GM23338 (cell line): ENCODE measurements at regions not wholly inside any gene's neighbourhood (a gene's known extent, or its start where the extent isn't known, plus 50 kb on each side); places are given as distances from the start of the nearest gene placed in this dataset.

Experiments
- CREB1 ChIP-seq: fragments of 250-450 bp; sonication (Bioruptor Pico); IDR thresholded peaks from 2 replicates; pipeline ENCODE4 v1.5.0; 2020; ENCODE audit warnings: low read depth, mild to moderate bottlenecking, moderate library complexity
- CTCF ChIP-seq, 2 experiments: fragments of 200-600 bp in 1 of 2; sonication (generic) in 1 of 2; conservative IDR thresholded peaks; 2 replicates each; pipeline versions ENCODE4 v1.5.1 to v1.6.1; 2016 to 2017; ENCODE audit warnings: antibody characterized with exemption in 2 of 2, low read depth in 2 of 2, mild to moderate bottlenecking in 2 of 2, moderate library complexity in 1 of 2
- EZH2 ChIP-seq: fragments of 200-600 bp; sonication (generic); IDR thresholded peaks from one replicate; pipeline ENCODE4 v1.8.0; 2017; ENCODE audit warnings: antibody characterized with exemption, mild to moderate bottlenecking, low read depth; ENCODE audit not compliant: unreplicated experiment
- JUNB ChIP-seq: IDR thresholded peaks from one replicate; pipeline ENCODE4 v1.6.1; 2016; ENCODE audit warnings: antibody characterized with exemption; ENCODE audit not compliant: unreplicated experiment
- POLR2AphosphoS5 ChIP-seq: IDR thresholded peaks from 2 replicates; pipeline ENCODE4 v1.6.1; 2016; ENCODE audit warnings: antibody characterized with exemption, low read depth
- ZNF331 ChIP-seq: fragments of 250-450 bp; sonication (Bioruptor Pico); IDR thresholded peaks from 2 replicates; pipeline ENCODE4 v1.5.0; 2020; ENCODE audit warnings: low read depth, mild to moderate bottlenecking, moderate library complexity
- ZNF462 ChIP-seq: fragments of 250-450 bp; sonication (Bioruptor Pico); IDR thresholded peaks from 2 replicates; pipeline ENCODE4 v1.5.0; 2020; ENCODE audit warnings: mild to moderate bottlenecking, moderate library complexity
- TF ChIP-seq, protein P1 (sequence below): IDR thresholded peaks from one replicate; pipeline ENCODE4 v1.6.1; 2018; ENCODE audit warnings: antibody characterized with exemption; ENCODE audit not compliant: unreplicated experiment

DNA sequence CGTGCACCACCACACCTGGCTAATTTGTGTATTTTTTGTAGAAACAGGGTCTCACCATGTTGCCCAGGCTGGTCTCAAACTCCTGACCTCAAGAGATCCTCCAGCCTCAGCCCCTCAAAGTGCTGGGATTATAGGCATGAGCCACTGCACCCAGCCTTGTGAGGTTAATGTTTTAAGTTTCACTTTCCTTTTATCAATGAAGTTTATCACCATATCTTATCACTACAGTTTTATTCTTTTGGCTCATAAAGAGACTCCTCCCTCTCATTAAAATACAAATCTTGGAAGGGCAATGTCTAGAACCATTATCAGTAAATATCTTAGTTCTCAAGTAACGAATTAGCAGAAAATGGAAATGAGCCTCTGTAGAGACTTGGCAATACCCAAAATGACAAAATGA, 173.8 kb downstream of the BCL11A start:
- no peak for TF ChIP-seq CTCF (conservative IDR thresholded peaks at IDR 0.05; ENCODE audit: low read depth in 2 of 2)
- TF ChIP-seq EZH2, result no peak
- TF ChIP-seq ZNF462 (CRISPR knock-in tag), result no peak
- TF ChIP-seq CREB1 (CRISPR knock-in tag), result no peak
- no peak for TF ChIP-seq POLR2AphosphoS5
- TF ChIP-seq JUNB, result no peak
- TF ChIP-seq, protein P1, sequence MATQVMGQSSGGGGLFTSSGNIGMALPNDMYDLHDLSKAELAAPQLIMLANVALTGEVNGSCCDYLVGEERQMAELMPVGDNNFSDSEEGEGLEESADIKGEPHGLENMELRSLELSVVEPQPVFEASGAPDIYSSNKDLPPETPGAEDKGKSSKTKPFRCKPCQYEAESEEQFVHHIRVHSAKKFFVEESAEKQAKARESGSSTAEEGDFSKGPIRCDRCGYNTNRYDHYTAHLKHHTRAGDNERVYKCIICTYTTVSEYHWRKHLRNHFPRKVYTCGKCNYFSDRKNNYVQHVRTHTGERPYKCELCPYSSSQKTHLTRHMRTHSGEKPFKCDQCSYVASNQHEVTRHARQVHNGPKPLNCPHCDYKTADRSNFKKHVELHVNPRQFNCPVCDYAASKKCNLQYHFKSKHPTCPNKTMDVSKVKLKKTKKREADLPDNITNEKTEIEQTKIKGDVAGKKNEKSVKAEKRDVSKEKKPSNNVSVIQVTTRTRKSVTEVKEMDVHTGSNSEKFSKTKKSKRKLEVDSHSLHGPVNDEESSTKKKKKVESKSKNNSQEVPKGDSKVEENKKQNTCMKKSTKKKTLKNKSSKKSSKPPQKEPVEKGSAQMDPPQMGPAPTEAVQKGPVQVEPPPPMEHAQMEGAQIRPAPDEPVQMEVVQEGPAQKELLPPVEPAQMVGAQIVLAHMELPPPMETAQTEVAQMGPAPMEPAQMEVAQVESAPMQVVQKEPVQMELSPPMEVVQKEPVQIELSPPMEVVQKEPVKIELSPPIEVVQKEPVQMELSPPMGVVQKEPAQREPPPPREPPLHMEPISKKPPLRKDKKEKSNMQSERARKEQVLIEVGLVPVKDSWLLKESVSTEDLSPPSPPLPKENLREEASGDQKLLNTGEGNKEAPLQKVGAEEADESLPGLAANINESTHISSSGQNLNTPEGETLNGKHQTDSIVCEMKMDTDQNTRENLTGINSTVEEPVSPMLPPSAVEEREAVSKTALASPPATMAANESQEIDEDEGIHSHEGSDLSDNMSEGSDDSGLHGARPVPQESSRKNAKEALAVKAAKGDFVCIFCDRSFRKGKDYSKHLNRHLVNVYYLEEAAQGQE, result no peak
- no peak for TF ChIP-seq ZNF331 (CRISPR knock-in tag)
